ENCODE measurements at regions not wholly inside any gene's neighbourhood (a gene's known extent, or its start where the extent isn't known, plus 50 kb on each side); places are given as distances from the start of the nearest gene placed in this dataset.
"Not testable (repeated sequence)": the region's sequence is repeated elsewhere in the genome, so short reads cannot be mapped to it uniquely, and the experiment has no call there.

- DNase-seq (ENCODE audit: low read depth) = no peak
Observed at GRCh38 chr2:17362956-17363355, 155.3 kb downstream of the RAD51AP2 start.

GRCh38 chr2:17355608-17356329 lies 162.5 kb downstream of the RAD51AP2 start:
- DNase-seq (ENCODE audit: low read depth) = no peak

- DNase-seq (ENCODE audit: low read depth) = no peak
Observed at GRCh38 chr2:17353263-17353662, 165.0 kb downstream of the RAD51AP2 start.

GRCh38 chr2:17342692-17343091 lies 175.5 kb downstream of the RAD51AP2 start:
- not testable (repeated sequence) for DNase-seq (ENCODE audit: low read depth)

GRCh38 chr2:17337507-17337906 lies 180.7 kb downstream of the RAD51AP2 start:
- no peak for DNase-seq (ENCODE audit: low read depth)

- DNase-seq (ENCODE audit: low read depth) = no peak
Observed at GRCh38 chr2:17336458-17336857, 181.8 kb downstream of the RAD51AP2 start.

- DNase-seq (ENCODE audit: low read depth) = no peak
Observed at GRCh38 chr2:17334300-17334699, 183.9 kb downstream of the RAD51AP2 start.

- no peak for DNase-seq (ENCODE audit: low read depth)
Observed at GRCh38 chr2:17331636-17332035, 186.6 kb downstream of the RAD51AP2 start.

- no peak for DNase-seq (ENCODE audit: low read depth)
Observed at GRCh38 chr2:17328161-17328560, 190.1 kb downstream of the RAD51AP2 start.

GRCh38 chr2:17327649-17328048 lies 190.6 kb downstream of the RAD51AP2 start:
- DNase-seq (ENCODE audit: low read depth) = no peak

- DNase-seq (ENCODE audit: low read depth) = no peak
Observed at GRCh38 chr2:17326717-17327116, 191.5 kb downstream of the RAD51AP2 start.

GRCh38 chr2:17323697-17324096 lies 194.5 kb downstream of the RAD51AP2 start:
- DNase-seq (ENCODE audit: low read depth) = no peak

- no peak for DNase-seq (ENCODE audit: low read depth)
Observed at GRCh38 chr2:17322461-17322860, 195.8 kb downstream of the RAD51AP2 start.

GRCh38 chr2:17319090-17319489 lies 199.2 kb downstream of the RAD51AP2 start:
- no peak for DNase-seq (ENCODE audit: low read depth)

GRCh38 chr2:17318013-17318412 lies 200.2 kb downstream of the RAD51AP2 start:
- DNase-seq (ENCODE audit: low read depth) = no peak

- no peak for DNase-seq (ENCODE audit: low read depth)
Observed at GRCh38 chr2:17317439-17317976, 200.7 kb downstream of the RAD51AP2 start.

GRCh38 chr2:17313261-17313660 lies 205.0 kb downstream of the RAD51AP2 start:
- DNase-seq (ENCODE audit: low read depth) = no peak

GRCh38 chr2:17311771-17312511 lies 206.3 kb downstream of the RAD51AP2 start:
- DNase-seq (ENCODE audit: low read depth) = no peak

- DNase-seq (ENCODE audit: low read depth) = no peak
Observed at GRCh38 chr2:17311106-17311619, 207.1 kb downstream of the RAD51AP2 start.

- DNase-seq (ENCODE audit: low read depth) = no peak
Observed at GRCh38 chr2:17309741-17310339, 208.4 kb downstream of the RAD51AP2 start.

GRCh38 chr2:17309181-17309580 lies 209.1 kb downstream of the RAD51AP2 start:
- no peak for DNase-seq (ENCODE audit: low read depth)

- no peak for DNase-seq (ENCODE audit: low read depth)
Observed at GRCh38 chr2:17306706-17307105, 211.5 kb downstream of the RAD51AP2 start.

- no peak for DNase-seq (ENCODE audit: low read depth)
Observed at GRCh38 chr2:17306219-17306618, 212.0 kb downstream of the RAD51AP2 start.
